Tibial artery (tissue), 4 donors: ENCODE measurements at regions not wholly inside any gene's neighbourhood (a gene's known extent, or its start where the extent isn't known, plus 50 kb on each side); places are given as distances from the start of the nearest gene placed in this dataset.

Source experiments
- DNase-seq, 2 donors: peaks; one replicate each; pipeline ENCODE4 v3.0.0-alpha.2; 2019
- H3K27ac ChIP-seq, 2 donors: fragments of 200-600 bp; sonication (generic) in 1 of 2; 1 replicate in 1 of 2; 2 replicates in 1 of 2; pipeline ENCODE4 v1.5.1; 2018 to 2019; ENCODE audit warnings: mild to moderate bottlenecking in 1 of 2
- H3K27me3 ChIP-seq, 2 donors: fragments of 200-600 bp; sonication (generic) in 1 of 2; one replicate each; pipeline versions ENCODE4 v1.5.1 to v1.6.0; 2016 to 2019
- H3K36me3 ChIP-seq, 3 donors: fragments of 200-600 bp; sonication (generic) in 2 of 3; one replicate each; pipeline ENCODE4 v1.5.1; 2016 to 2019; ENCODE audit warnings: mild to moderate bottlenecking in 2 of 3
- H3K4me1 ChIP-seq, 4 donors: fragments of 200-600 bp; sonication (generic) in 2 of 4; 1 replicate in 3 of 4; 2 replicates in 1 of 4; pipeline ENCODE4 v1.5.1; 2016 to 2019
- H3K4me3 ChIP-seq, 2 donors: fragments of 200-600 bp; sonication (generic) in 1 of 2; 1 replicate in 1 of 2; 2 replicates in 1 of 2; pipeline ENCODE4 v1.5.1; 2018 to 2019; ENCODE audit warnings: mild to moderate bottlenecking in 2 of 2
- H3K9me3 ChIP-seq, 3 donors: fragments of 200-600 bp; sonication (generic) in 1 of 3; one replicate each; pipeline ENCODE4 v1.5.1; 2016 to 2019
- CTCF ChIP-seq, 2 experiments: fragments of 200-600 bp in 1 of 2; fragments of 450-650 bp in 1 of 2; IDR thresholded peaks; one replicate each; pipeline ENCODE4 v1.5.1; 2017 to 2019; ENCODE audit warnings: antibody characterized with exemption in 2 of 2, mild to moderate bottlenecking in 1 of 2, moderate library complexity in 1 of 2
- intact Hi-C: fragments of 100-400 bp; cut with DNase I; formaldehyde crosslinking; loops from one replicate; pipeline ENCODE4 v1.15.0; 2023; ENCODE audit warnings: low total_unique reads

DNA sequence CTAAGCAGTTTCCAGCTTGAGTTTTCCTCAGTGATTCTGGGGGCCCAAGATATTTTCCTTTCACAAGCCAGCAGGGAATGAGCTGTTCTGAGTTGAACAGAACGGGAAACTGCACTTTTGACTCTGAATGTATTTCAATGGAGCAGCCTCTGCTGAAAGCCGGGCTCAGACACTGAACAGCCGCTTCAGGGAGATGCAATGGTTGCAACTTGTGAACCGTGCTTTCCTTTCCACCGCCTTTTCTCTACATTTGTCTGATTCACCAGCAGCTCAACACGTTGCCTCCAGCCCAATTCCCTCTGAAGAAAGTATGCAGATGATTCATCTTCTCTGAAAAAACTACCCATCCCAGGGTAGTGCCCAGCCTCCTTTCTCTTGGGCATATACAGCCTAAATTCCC lies 119.3 kb upstream of the PKDCC start:
- Histone ChIP-seq H3K27me3 (no peaks in the 10 kb centered on the region), H3K27ac (no peak overlapping the region), H3K4me1 (peaks cover 0 to 54% (median 22%) of the 10 kb centered on the region in 4 donors), H3K36me3 (no peaks in the 10 kb centered on the region), H3K4me3 (no peak overlapping the region), H3K9me3 (no peaks in the 10 kb centered on the region)
- no peak for DNase-seq
- intact Hi-C loops, result no loop called here
- TF ChIP-seq CTCF (IDR thresholded peaks at IDR 0.05), result no peak

DNA sequence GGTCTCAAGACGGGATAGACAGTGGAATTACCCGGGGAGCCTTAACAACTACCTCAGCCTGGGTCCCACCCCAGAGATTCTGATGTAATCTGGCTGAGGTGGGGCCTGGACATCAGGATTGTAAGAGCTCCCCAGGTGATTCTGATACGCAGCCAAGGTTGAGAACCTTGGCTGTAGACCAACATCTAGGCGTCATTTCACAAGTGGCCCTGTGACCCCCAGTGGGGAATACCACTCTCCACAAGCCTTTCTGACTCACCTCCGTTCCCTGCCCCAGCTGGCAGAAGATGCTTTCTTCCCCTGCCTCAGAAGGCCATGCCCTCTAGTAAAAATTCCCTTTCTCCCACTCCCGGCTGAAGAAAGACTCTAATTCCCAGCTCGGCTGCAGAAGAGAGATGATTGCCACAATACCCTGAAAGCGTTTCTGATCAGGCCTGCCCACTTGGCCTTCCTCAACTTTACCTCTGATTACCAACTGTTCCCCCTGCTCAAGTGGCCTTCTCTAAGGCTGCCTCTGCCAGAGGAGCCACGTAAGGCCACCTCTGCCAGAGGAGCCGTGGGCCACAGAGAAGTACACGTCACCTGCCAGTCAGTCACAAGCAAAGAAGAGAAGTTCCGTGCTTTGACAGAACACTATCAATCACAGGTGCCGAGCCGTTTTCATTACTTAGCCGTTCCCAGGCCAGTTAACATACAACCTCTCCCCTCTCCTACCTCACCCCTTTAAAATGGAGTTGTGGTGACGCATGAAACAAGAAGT lies 116.8 kb upstream of the PKDCC start:
- Histone ChIP-seq H3K9me3 (no peaks in the 10 kb centered on the region), H3K27me3 (no peaks in the 10 kb centered on the region), H3K4me1 (peaks cover 0 to 59% (median 28%) of the 10 kb centered on the region in 4 donors), H3K36me3 (no peaks in the 10 kb centered on the region), H3K27ac (no peak overlapping the region), H3K4me3 (no peak overlapping the region)
- no peak for DNase-seq
- TF ChIP-seq CTCF (IDR thresholded peaks at IDR 0.05), result no peak
- intact Hi-C loops, result no loop called here

GRCh38 chr2:41932241-41933045 lies 115.4 kb upstream of the PKDCC start:
- peak; percentile 74 to 81 for DNase-seq
- H3K36me3 ChIP-seq, result no peaks in the 10 kb centered on the region
- peak overlapping the region in 1 of 2 donors; percentile 11 for H3K4me3 ChIP-seq
- peaks cover 0 to 55% (median 20%) of the 10 kb centered on the region in 4 donors for H3K4me1 ChIP-seq
- TF ChIP-seq CTCF (IDR thresholded peaks at IDR 0.05), result no peak
- H3K27ac ChIP-seq, result peak overlapping the region; percentile 47 to 58
- H3K27me3 ChIP-seq, result no peaks in the 10 kb centered on the region
- intact Hi-C loops, result no loop called here
- H3K9me3 ChIP-seq, result no peaks in the 10 kb centered on the region

DNA sequence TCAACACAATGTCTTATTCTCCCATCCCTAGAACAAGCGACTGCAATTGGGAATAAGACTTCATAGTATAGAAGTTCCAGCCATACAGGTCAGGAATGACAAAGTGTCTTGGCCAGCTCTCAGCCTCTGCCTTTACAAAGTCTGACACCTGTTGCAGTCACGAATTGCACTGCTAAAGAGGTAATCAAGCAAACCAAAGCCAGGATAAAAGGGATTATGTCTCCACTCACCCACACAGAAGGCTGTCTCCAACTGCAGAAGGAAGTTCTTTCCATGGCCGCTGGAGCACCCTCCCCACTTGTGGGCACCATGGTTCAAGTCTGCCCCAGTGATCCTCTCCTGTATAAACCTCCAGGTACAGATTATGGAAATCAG lies 114.8 kb upstream of the PKDCC start:
- H3K27ac ChIP-seq, result peak overlapping the region; percentile 58
- intact Hi-C loops, result no loop called here
- no peak for DNase-seq
- no peaks in the 10 kb centered on the region for H3K9me3 ChIP-seq
- no peaks in the 10 kb centered on the region for H3K27me3 ChIP-seq
- TF ChIP-seq CTCF (IDR thresholded peaks at IDR 0.05), result no peak
- no peak overlapping the region for H3K4me3 ChIP-seq
- peaks cover 0 to 55% (median 18%) of the 10 kb centered on the region in 4 donors for H3K4me1 ChIP-seq
- H3K36me3 ChIP-seq, result no peaks in the 10 kb centered on the region

DNA sequence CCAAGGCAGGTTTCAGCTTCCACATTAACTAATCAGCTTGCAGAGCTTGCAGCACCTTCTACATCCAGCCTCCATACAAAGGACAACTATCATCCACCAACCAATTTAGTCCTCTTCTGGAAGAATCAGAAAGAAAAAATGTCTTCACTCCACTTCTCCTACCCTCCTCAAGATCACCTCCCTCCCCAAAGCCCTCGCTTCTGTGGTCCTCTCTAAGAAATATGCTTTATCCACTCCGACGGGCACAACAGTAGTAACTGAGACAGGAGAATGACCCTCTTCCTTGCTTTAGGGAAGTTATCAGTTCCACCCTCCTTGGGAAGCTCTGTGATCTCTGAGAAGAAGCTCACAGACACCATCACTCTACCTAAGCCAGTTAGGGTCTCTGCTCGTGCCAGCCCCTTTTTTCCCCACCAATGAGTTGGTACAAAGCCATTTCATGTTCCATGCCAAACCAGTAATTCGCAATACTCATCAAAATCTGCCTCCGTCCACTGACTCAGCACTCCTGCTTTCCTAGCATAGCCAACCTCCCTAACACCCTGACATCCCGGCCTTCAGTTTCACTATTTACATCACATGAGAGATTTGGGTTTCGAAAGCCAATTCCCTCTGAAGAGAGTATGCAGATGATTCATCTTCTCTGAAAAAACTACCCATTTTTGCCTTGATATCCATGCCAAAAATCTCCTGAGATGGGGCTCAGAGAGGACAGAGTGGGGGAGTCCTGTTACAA lies 114.1 kb upstream of the PKDCC start:
- Histone ChIP-seq H3K9me3 (no peaks in the 10 kb centered on the region), H3K4me3 (no peak overlapping the region), H3K4me1 (peaks cover 0 to 55% (median 21%) of the 10 kb centered on the region in 4 donors), H3K27ac (peak overlapping the region; percentile 58), H3K36me3 (no peaks in the 10 kb centered on the region), H3K27me3 (no peaks in the 10 kb centered on the region)
- intact Hi-C loops, result no loop called here
- DNase-seq, result peak in 1 of 2 donors; percentile 52
- TF ChIP-seq CTCF (IDR thresholded peaks at IDR 0.05), result no peak
